Spleen (tissue), 11 donors: ENCODE measurements at regions not wholly inside any gene's neighbourhood (a gene's known extent, or its start where the extent isn't known, plus 50 kb on each side); places are given as distances from the start of the nearest gene placed in this dataset.

Source experiments
- DNase-seq: peaks from one replicate; pipeline ENCODE4 v3.0.0-alpha.2; 2020
- H3K27ac ChIP-seq, 8 donors: fragments of 200-600 bp; sonication (generic) in 7 of 8; 1 replicate in 4 of 8; 2 replicates in 4 of 8; pipeline versions ENCODE4 v1.5.0 to v1.8.0; 2016 to 2021; ENCODE audit warnings: inconsistent platforms in 4 of 8, mild to moderate bottlenecking in 4 of 8, moderate library complexity in 1 of 8
- H3K27me3 ChIP-seq, 7 donors: fragments of 200-600 bp; sonication (generic) in 6 of 7; replicated peaks in 1 of 7; 1 replicate in 4 of 7; 2 replicates in 3 of 7; pipeline versions ENCODE4 v1.5.0 to v1.8.0; 2016 to 2021; ENCODE audit warnings: inconsistent platforms in 3 of 7, mild to moderate bottlenecking in 1 of 7
- H3K36me3 ChIP-seq, 6 donors: fragments of 200-600 bp; sonication (generic) in 5 of 6; 1 replicate in 4 of 6; 2 replicates in 2 of 6; pipeline versions ENCODE4 v1.5.0 to v1.8.0; 2016 to 2021; ENCODE audit warnings: inconsistent platforms in 2 of 6
- H3K4me1 ChIP-seq, 6 donors: fragments of 200-600 bp; sonication (generic) in 5 of 6; 1 replicate in 3 of 6; 2 replicates in 3 of 6; pipeline versions ENCODE4 v1.5.0 to v1.8.0; 2016 to 2021; ENCODE audit warnings: inconsistent platforms in 3 of 6
- H3K4me3 ChIP-seq, 8 donors: fragments of 200-600 bp; sonication (generic) in 7 of 8; 1 replicate in 4 of 8; 2 replicates in 4 of 8; pipeline versions ENCODE4 v1.5.0 to v1.8.0; 2016 to 2021; ENCODE audit warnings: inconsistent platforms in 4 of 8, mild to moderate bottlenecking in 4 of 8, moderate library complexity in 2 of 8
- H3K9me3 ChIP-seq, 8 donors: fragments of 200-600 bp; sonication (generic) in 7 of 8; 1 replicate in 4 of 8; 2 replicates in 4 of 8; pipeline versions ENCODE4 v1.5.0 to v1.8.0; 2016 to 2021; ENCODE audit warnings: inconsistent platforms in 4 of 8
- POLR2A ChIP-seq, 3 donors: fragments of 450-650 bp; IDR thresholded peaks; one replicate each; pipeline ENCODE4 v1.5.1; 2017; ENCODE audit warnings: antibody characterized with exemption in 3 of 3, mild to moderate bottlenecking in 1 of 3
- POLR2AphosphoS5 ChIP-seq, 3 donors: sonication (generic); formaldehyde crosslinking; IDR thresholded peaks; one replicate each; pipeline ENCODE4 v1.5.1; 2017; ENCODE audit warnings: antibody characterized with exemption in 3 of 3
- WGBS, 5 donors: extraction: QIAGEN DNeasy Blood & Tissue Kit in 3 of 5; methylation state at CpG; one replicate each; pipeline versions ENCODE4 v1.1.5 to v1.1.7; 2013 to 2018; 5-methylcytosine and 5-hydroxymethylcytosine counted together
- intact Hi-C: fragments of 100-400 bp; cut with DNase I; formaldehyde crosslinking; loops from one replicate; pipeline ENCODE4 v1.15.0; 2023; ENCODE audit warnings: low total_unique reads
- TF ChIP-seq, protein P1 (sequence below), 11 experiments: fragments of 200-600 bp in 7 of 11; fragments of 450-650 bp in 4 of 11; sonication (generic) in 4 of 11; IDR thresholded peaks in 8 of 11; conservative IDR thresholded peaks in 3 of 11; 1 replicate in 7 of 11; 2 replicates in 4 of 11; pipeline versions ENCODE4 v1.4.0 to v1.8.0; 2016 to 2021; ENCODE audit warnings: antibody characterized with exemption in 11 of 11, inconsistent platforms in 4 of 11, mild to moderate bottlenecking in 1 of 11
- donor health status: healthy with polysubstance abuse.
- donor health status: DM: no; HTN: no; CAD: no; lungs with moderate emphysema.
- donor health status: DM: no; HTN: no; CAD: no.
- donor health status: Bipolar disorder and iron deficiency.
- donor health status: healthy.
- donor health status: DM: no; HTN: no; CAD: no.
- donor health status: DM: yes; HTN: yes; CAD: no.

DNA sequence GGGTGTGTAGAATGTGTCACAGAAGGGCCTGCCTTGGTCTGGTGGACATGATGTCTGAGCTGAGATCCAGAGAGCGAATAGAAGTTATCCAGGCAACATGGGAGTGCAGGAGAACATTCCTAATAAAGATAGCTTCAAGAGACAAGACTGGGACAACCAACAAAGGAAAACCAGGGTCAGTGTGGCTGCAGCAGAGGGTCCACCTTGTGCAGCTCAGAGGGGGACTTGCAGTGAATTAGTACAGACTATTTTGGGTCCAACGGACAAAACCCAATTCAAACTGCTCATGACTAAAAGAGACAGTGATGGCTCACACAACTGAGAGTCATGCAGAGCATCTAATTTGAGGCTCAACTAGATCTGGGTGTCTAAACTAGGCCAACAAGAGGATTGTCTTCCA lies 192.1 kb downstream of the CBLN1 start:
- Histone ChIP-seq H3K4me3 (no peak overlapping the region), H3K36me3 (no peaks in the 10 kb centered on the region), H3K27me3 (no peaks in the 10 kb centered on the region), H3K9me3 (peaks cover 0 to 19% (median 8%) of the 10 kb centered on the region in 8 donors), H3K27ac (no peak overlapping the region), H3K4me1 (no peaks in the 10 kb centered on the region)
- 62 to 85% (median 78%) methylated on average over 2 of the region's 2 CpGs for WGBS, 5 donors
- intact Hi-C loops = no loop called here
- DNase-seq = no peak
- TF ChIP-seq POLR2AphosphoS5 (IDR thresholded peaks at IDR 0.05) (no peak), POLR2A (IDR thresholded peaks at IDR 0.05) (no peak)
- TF ChIP-seq, protein P1, sequence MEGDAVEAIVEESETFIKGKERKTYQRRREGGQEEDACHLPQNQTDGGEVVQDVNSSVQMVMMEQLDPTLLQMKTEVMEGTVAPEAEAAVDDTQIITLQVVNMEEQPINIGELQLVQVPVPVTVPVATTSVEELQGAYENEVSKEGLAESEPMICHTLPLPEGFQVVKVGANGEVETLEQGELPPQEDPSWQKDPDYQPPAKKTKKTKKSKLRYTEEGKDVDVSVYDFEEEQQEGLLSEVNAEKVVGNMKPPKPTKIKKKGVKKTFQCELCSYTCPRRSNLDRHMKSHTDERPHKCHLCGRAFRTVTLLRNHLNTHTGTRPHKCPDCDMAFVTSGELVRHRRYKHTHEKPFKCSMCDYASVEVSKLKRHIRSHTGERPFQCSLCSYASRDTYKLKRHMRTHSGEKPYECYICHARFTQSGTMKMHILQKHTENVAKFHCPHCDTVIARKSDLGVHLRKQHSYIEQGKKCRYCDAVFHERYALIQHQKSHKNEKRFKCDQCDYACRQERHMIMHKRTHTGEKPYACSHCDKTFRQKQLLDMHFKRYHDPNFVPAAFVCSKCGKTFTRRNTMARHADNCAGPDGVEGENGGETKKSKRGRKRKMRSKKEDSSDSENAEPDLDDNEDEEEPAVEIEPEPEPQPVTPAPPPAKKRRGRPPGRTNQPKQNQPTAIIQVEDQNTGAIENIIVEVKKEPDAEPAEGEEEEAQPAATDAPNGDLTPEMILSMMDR (IDR thresholded peaks at IDR 0.05 in 8 of 11, conservative IDR thresholded peaks at IDR 0.05 in 3 of 11) = no peak

DNA sequence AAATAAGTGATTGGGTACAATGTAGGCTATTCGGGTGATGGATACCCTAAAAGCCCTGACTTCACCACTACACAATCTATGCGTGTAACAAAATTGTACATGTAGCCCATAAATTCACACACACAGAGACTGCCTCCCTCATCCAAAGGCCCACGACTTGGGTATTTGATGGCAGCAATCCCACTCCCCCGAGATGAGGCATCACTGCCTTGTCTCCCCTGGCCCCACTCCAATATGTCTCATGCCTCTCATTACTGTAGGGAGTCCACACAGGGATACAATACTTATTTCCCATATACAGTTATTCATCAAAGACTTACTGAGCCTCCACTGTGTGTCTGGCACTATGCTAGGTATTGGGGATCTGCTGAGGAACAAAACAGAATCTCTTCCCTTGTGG lies 192.6 kb downstream of the CBLN1 start:
- H3K36me3 ChIP-seq = no peaks in the 10 kb centered on the region
- intact Hi-C loops = no loop called here
- no peaks in the 10 kb centered on the region for H3K4me1 ChIP-seq
- peaks cover 0 to 24% (median 11%) of the 10 kb centered on the region in 8 donors for H3K9me3 ChIP-seq
- no peak overlapping the region for H3K4me3 ChIP-seq
- TF ChIP-seq POLR2A (IDR thresholded peaks at IDR 0.05) (no peak), POLR2AphosphoS5 (IDR thresholded peaks at IDR 0.05) (no peak)
- TF ChIP-seq, protein P1 (IDR thresholded peaks at IDR 0.05 in 8 of 11, conservative IDR thresholded peaks at IDR 0.05 in 3 of 11) = no peak
- no peak for DNase-seq
- 63 to 86% (median 81%) methylated on average over 4 of the region's 4 CpGs for WGBS, 5 donors
- H3K27ac ChIP-seq = no peak overlapping the region
- H3K27me3 ChIP-seq = no peaks in the 10 kb centered on the region

DNA sequence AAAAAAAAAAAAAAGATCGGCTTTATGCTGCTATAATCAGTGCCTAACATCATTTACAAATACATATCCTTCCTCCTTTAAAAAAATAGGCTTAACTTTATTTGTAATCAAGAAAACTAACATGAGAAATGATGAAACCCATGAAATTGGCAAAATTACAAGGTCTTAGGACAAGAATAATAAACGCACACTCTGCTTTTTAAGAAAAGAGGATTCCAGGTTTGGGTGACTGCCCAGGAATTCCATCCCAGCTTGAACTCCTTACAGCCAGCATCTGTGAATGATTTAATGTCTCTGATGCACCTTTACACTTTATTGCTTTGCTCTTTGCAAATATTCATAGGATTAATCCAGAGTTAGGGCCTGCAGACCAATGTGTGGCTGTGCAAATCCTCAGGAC lies 196.0 kb downstream of the CBLN1 start:
- no peak for TF ChIP-seq POLR2AphosphoS5 (IDR thresholded peaks at IDR 0.05)
- no peak for TF ChIP-seq POLR2A (IDR thresholded peaks at IDR 0.05)
- TF ChIP-seq, protein P1 (IDR thresholded peaks at IDR 0.05 in 8 of 11, conservative IDR thresholded peaks at IDR 0.05 in 3 of 11) = no peak

DNA sequence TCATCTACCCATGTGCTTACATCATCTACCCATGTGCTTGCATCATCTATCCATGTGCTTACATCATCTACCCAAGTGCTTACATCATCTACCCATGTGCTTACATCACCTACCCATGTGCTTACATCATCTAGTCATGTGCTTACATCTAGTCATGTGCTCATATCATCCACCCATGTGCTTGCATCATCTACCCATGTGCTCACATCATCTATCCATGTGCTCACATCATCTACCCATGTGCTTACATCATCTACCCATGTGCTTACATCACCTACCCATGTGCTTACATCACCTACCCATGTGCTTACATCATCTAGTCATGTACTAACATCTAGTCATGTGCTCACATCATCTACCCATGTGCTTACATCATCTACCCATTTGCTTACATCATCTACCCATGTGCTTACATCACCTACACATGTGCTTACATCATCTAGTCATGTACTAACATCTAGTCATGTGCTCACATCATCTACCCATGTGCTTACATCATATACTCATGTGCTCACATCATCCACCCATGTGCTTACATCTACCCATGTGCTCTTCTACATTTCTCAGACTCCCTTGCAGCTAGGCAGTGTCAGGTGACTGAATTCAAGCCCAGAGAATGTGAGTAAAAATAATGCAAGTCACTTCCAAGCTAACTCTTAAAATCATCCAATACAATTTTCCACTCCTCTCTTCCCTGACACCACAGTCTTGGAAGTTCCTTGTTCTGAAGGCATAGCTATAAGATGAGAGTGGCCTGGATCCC lies 196.8 kb downstream of the CBLN1 start:
- Histone ChIP-seq H3K36me3 (no peaks in the 10 kb centered on the region), H3K4me3 (no peak overlapping the region), H3K27me3 (no peaks in the 10 kb centered on the region), H3K27ac (no peak overlapping the region), H3K4me1 (no peaks in the 10 kb centered on the region), H3K9me3 (peaks cover 0 to 48% (median 12%) of the 10 kb centered on the region in 8 donors)
- intact Hi-C loops = no loop called here
- no peak for DNase-seq
- TF ChIP-seq POLR2AphosphoS5 (IDR thresholded peaks at IDR 0.05) (no peak), POLR2A (IDR thresholded peaks at IDR 0.05) (no peak)
- TF ChIP-seq, protein P1 (IDR thresholded peaks at IDR 0.05 in 8 of 11, conservative IDR thresholded peaks at IDR 0.05 in 3 of 11) = no peak

More for the DNA sequence above, 196.0 kb downstream of the CBLN1 start:
- Histone ChIP-seq H3K27me3 (no peaks in the 10 kb centered on the region), H3K36me3 (no peaks in the 10 kb centered on the region), H3K4me3 (no peak overlapping the region), H3K9me3 (peaks cover 0 to 44% (median 11%) of the 10 kb centered on the region in 8 donors), H3K27ac (no peak overlapping the region), H3K4me1 (no peaks in the 10 kb centered on the region)
- intact Hi-C loops = no loop called here
- DNase-seq = no peak
- WGBS, 5 donors = 82 to 92% (median 89%) methylated on average over 2 of the region's 2 CpGs
